Stimulated activated CD4-positive, alpha-beta T cell treated with anti-CD3 and anti-CD28 coated beads, Interleukin-1b, Interleukin-23, amount 100 ng/mL, for 1 hour (primary cell): ENCODE measurements at regions not wholly inside any gene's neighbourhood (a gene's known extent, or its start where the extent isn't known, plus 50 kb on each side); places are given as distances from the start of the nearest gene placed in this dataset.

Experiments
- DNase-seq, 2 donors: peaks; one replicate each; pipeline ENCODE4 v3.0.0-alpha.2; 2020; ENCODE audit warnings: low read depth in 2 of 2

DNA sequence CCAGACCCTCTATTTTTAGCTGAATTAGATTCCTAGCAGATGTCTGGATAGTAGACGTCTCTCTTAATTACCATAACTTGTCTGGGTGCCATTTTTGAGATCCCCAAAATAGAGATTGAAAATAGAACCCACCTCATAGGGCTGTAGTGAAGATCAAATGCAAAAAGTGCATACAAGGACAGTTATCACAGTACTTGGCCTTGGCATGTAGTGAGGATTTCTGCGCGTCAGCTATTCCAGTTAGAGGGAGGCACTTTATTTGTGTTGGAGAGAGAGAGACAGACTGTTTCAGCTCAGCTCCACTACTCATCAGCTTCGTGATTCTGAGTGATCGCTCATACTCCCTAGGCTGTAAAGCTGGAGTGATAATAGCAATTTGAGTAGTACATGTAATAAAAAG, 59.6 kb upstream of the CDH13 start:
- no peak for DNase-seq

DNA sequence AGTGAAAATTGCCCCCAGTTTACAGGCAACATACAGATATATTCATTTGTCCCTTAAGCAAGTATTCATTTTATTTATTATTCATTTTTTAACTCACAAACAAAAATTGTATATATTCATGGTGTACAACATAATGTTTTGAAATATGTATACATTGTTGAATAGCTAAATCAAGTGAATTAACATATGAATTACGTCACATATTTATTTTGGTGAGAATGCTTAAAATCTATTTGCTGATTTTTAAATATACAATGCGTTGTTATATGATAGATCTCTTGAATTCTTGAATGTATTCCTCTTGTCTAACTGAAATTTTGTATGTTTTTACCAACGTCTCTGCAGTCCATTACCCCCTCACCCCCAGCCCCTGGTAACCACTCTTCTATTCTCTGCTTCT, 63.4 kb upstream of the CDH13 start:
- no peak for DNase-seq

DNA sequence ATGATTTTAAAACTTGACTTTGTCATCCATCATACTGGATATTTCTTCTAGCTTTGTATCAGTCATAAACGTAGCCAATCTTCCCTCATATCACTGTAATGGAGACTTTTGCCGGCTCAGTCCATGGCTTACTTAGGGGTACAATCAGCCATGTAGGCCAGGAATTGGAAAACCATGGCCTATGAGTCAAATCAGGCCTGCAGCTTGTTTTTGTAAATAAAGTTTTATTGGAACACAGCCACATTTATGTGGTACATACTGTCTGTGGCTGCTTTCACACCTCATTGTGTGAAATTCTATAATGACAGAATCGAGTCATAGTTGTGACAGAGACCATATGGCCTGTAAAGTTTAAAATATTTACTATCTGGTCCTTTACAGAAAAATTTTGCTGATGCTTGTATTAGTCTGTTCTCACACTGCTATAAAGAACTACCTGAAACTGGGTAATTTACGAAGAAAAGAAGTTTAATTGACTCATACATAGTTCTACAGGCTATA, 64.5 kb upstream of the CDH13 start:
- DNase-seq = no peak

DNA sequence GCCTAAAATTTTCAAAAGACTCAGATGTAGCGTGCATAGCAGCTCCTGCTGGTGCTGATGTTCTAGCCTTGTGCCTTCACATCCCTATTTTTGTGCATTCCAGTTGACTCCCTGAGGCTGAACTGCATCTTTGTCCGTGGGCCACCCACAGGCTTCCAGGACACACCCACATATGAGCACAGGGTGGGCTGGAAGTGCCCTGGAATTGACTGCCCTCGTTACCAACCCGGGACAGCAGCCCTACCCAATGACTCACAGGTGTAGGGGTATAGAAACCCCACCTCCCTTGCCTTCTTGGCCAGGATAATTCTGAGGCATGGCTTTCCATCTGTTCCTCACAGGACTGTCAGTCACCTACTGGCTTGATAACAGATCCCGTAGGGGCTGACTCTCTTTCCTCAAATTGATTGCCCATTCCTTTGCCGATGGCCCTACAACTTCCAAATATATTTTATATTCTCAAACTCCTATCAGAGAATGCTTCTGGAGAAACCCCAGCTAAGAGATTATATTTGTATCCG, 65.9 kb upstream of the CDH13 start:
- no peak for DNase-seq

DNA sequence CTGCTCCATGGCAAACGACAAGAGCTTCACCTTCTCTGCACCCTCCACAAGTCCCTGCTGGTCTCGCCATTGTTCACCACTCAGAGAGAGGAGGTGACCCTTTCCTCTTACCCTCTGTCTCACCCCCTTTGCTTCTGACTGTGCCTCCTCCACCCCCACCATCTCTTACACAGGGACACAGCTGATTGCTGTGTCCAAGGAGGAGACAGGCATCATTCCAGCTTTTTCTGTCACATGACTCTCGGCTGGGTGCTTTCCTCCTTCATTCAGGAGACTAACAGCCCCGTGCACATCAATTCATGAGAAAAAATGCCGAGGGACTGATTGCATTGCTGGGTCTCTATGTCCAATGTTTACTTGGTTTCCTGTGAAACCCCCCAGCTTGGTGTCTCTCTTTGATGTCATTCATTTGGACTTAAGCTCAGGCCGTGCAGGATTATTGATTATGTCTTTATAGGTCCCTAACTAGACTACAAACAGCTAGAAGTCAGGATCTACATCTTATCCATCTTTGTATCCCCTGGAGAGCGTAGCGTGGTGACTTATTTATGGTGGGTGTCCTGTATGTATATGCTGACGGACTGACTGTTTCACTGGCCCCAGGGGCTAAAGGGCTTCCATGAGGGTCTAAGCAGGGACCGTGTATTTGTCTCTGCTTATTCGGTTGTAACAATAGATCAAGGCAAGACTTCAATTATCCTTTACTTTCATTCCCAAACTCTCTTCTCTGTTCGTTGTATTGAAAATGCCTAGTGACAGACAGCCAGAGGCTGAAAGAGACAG, 82.2 kb upstream of the CDH13 start:
- DNase-seq = no peak

DNA sequence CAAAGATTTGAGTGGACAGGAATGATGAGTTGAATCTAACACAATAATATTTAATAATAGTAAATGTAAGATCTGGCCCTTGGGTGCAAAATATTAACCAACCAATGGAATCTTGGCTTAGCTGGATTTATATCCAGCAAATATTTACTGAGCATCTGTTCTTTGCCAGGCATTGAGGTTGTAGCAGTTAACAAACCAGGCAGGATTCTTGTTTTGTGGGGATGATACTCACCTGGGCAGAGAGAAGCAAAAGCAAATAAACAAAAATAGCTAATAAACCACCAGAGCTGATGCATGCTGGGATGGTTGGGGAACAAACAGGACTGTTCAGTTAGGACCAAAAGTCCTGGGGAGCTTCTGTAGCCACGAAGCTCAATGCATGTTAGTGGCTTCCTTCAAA, 84.1 kb upstream of the CDH13 start:
- no peak for DNase-seq

DNA sequence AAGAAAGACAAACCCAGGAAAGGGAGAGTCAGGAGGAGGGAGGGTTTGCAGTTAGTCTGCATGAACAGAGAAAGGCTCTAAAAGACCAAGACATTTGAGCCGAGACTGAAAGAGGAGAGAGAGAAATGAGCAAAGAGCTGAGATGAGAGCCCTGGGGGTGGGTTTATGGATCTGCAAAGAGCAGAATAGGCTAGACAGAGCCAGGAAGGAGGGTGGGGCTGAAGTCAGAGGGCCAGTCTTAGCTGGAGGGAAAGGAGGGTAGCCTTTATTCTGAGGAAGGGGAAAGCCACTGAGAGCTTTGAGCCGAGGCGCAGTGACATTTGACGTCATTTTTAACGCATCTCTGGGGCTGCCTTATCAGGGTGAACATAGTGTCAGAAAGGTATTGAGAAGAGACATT, 85.7 kb upstream of the CDH13 start:
- DNase-seq = no peak

DNA sequence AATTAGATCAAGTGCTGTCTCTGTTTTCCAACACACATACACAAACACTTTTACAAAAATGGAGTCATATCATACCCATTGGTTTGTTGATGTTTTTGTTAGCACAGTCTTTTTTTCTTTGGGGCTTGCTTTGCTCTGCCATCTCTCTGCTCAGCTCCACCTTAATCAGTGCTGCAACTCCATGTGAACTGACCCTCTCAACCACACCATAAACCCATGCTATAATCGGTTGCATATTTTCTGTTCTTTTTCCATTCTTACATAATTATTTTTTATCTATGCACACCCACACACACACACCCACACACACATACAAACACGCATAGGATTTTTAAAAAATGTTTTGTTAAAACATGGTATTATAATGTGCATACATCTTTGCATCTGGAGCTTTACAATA, 91.0 kb upstream of the CDH13 start:
- DNase-seq = no peak

DNA sequence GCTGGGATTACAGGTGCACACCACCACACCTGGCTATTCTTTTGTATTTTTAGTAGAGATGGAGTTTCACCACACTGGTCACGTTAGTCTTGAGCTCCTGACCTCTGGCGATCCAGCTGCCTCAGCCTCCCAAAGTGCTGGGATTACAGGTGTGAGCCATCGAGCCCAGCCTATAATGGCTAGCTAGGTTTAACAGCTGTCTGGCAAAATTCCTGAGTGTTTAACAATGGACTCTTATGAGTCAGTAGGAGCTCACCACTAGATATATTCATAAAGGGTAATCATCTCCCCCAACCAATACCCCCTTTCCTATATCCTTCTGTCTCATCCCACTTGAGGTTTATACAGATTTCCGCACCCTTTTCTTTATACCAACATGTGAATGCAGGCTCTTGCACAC, 91.5 kb upstream of the CDH13 start:
- DNase-seq = no peak

DNA sequence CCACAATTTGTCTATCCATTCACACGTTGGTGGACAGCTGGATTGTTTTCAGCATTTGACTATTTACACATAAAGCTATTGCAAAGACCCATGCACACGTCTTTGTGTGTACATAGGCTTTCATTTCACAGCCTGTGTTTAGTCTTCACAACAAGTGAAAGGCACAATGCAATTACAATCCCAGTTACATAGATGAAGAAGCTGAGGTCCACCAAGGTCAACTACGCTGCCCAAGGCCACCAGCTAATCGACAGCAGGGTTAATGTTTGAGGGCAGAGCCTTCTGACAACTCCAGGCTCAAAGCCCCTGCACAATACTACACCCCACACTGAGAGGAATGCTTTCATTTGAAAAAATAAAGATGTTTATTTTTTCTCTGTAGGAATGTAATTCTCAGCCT, 93.6 kb upstream of the CDH13 start:
- DNase-seq = no peak

DNA sequence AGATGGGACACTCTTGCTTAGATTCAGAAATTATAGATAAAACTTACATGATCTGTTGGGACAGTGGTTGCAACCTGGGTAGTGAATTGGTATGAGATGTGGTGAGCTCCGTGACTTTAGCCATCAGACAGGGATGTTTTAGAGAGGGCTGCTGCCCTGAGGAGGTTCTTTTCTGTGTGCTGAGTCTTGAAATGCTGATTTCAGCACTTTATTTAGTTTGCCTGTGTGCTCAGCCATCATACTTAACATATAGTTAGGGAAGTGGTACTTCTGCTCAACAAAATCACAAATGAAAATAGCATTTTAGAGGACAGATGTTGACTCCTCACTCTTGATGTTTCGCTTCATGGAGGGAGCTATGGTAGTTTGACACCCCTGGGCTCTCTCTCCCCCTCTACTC, 95.9 kb upstream of the CDH13 start:
- no peak for DNase-seq

DNA sequence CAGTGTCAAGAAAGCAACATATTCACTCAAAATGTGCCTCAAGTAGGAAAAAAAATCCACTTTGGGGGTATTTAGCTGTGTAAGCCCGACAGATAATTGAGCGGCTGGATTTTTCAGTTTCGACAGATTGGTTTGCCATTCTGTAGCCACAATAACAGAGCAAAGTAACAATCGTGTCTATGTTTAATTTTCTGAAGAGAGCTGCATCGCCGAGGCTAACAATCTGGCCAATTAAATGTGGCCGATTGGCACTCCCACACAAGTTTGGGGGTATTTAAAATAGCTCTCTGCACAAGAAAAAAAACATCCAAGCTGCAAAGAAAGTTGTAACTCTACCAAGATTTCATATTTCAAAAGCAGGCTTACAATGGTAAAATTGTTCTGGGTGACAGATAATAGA, 99.7 kb upstream of the CDH13 start:
- DNase-seq = no peak

DNA sequence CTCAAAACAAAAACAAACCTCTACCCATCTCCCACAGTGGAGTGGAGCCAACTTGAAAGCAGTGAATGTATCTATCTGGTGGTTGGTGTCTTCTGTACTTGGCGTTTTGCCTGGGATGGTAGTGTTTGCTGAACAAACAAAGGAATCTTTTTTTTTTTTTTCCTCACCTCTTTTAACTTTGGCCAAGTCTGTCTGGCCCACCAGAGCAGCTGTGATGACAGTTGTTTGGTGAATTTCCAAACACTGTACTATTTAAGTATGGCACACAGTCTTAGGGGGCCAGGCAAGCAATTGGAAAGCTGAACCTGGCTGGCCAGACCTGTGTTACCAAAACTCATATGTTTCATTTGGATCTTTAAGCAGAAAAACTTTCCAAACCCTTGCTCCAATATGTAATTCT, 101.8 kb upstream of the CDH13 start:
- DNase-seq = no peak

DNA sequence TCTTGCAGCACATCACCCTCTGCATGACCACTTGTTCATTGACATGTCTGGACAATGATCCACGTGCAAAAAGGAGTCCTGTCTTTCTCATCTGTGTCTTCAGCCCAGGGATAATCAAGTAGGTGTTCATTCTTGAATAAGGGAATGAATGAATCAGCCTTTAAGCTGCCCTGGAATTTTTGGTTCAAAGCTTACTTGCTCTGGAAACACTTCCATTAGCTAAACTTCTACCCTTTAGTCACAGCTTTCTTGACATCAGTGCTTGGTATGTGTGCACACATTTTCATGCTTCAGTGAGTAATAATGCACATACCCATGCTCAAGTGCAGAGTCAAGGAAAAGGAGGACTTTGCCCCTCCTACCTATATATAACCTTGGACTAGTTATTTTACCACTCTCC, 103.0 kb upstream of the CDH13 start:
- DNase-seq = no peak

DNA sequence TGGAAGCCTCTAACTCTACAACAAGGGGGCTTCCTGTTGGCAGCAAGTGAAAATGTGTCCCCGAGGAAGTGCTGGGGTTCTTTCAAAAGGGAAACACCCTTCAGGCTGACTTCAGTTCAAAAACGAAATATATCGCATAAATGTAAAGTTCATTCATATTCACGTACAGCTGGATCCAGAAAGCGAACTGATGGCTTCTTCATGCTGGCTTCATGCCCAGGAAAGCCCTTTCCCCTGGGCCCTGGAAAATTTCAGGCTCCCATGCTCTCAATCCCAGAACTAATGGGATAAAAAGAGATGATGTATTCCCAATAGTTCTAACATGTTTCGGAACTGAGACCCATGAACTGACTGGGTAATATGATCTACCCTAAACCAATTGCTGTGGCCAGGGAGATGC, 104.7 kb upstream of the CDH13 start:
- DNase-seq = no peak

DNA sequence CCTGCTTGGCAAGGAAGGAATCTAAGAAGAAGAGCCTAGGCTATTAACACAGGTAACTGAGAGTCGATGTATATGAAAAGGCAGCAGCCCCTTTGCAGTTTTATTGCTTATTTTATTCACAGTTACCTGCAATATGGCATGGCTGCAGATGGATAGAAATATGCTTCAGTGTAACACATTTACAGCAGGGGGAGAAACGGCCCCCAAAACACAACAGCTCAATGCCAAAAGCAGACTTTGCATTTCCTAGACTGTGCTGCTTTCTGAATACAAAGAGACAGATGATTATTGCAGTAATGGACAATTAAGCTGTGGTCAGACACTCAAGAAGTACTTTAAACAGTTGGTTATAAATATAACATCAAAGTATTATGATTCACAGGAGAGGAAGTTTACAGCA, 108.0 kb upstream of the CDH13 start:
- no peak for DNase-seq

DNA sequence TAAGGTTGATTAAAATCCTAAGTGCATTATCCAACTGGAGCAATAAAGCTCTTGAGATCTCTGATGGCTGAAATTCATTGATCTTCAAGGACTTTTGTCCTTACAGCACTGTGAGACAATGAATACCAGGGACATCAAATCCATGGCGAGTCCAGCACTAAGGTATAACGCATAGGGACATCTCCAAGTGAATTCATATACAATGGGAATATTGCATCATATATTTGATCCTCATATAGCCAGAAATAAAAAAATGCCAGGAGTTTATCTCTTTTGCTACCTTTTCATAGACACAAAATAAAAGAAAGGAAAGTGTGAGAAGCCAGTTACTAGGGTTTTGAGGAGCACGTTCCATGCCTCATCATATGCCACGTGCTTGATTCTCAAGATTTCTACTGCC, 112.5 kb upstream of the CDH13 start:
- no peak for DNase-seq

DNA sequence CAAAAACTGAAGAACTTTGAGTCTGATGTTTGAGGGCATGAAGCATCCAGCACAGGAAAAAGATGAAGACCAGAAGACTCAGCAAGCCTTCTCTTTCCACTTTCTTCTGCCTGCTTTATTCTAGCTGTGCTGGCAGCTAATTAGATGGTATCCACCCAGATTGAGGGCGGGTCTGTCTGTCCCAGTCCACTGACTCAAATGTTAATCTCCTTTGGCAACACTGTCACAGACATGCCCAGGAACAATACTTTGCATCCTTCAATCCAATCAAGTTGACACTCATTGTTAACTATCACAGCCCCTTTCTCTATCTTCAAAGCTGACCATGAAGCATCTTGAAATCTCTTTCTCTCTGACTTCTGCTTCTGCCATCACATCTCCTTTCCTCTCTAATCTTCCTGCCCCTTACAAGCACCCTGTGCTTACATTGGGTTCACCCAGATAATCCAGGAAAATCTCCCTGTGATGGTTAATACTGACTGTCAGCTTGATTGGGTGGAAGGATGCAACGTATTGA, 115.9 kb upstream of the CDH13 start:
- no peak for DNase-seq

DNA sequence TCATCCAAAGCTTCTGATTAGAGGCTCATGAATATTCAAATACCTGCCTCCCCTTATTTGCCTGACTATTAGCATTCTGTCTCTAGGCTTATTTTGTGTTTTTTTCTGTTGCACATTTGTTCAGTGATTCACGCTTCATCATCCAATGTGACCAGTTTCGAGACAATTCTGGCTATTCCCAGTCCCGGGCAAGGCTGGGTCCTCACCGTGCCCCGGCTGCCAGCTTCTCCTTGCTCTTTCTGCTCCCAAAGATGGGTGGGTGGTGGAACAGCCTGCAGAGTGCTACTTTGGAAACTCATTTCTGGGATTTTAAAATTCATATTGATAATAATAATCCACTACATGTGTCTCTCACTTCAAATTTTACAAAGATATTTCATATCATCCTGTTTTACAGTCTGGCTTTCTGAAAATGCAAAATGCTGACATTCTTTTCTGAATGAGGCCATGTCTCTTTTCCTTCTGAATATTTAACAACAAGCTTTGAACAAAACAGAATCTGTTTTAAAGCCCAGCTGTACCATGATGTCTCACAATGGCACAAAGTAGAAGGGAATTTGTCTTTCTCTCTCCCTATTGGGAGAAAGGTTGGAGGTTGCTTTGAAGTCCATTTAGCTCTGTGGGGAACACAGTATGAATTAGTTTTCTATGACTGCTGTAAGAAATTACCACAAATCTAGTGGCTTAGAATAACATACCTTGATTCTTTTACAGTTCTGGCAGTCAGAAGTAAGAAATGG, 116.9 kb upstream of the CDH13 start:
- no peak for DNase-seq

DNA sequence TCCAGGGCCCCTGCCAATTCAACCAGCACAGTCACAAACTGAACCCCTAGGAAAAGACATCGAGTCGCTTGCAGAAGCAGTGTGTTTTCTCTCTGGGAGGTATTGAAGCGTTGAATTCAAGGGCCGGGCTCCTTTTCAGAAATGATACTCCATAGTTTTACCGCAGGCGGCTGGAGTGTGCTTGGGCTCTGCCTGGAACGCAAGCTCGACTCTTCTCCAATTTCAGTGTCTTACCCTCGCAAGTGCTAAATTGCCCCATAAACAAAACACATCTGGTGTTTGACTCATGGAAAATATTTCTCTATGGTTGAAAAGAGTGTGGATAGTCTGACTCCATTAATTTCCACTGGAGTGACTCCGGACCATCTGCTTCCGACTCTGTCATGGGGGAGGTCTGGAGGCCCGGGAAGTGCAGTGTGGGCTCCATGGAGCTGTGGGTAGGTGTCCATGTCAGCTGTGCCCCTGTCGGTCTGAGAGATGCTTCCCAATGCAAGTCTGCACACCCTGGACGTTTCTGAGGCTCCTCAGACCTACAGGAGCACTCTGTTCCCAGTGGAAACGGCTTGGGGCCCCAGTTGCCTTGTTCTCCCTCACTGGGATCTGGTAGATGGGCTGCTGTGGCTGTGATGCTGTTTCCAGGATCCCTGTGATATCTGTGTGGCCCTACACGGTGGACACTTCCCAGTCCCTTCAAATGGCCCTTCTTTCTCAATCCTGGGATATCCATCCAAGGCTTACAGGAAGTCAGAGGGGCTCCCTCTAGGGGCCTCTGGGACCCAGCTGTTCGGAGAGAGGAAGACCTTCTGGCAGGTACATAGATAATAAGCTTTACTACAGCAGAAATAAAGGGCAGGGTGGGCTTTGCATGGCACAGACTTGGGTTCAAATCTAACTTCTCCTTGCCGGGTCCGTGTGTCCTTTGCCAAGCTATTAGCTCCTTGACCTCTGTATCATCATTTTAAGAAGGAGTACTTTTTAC, 119.8 kb upstream of the CDH13 start:
- no peak for DNase-seq

DNA sequence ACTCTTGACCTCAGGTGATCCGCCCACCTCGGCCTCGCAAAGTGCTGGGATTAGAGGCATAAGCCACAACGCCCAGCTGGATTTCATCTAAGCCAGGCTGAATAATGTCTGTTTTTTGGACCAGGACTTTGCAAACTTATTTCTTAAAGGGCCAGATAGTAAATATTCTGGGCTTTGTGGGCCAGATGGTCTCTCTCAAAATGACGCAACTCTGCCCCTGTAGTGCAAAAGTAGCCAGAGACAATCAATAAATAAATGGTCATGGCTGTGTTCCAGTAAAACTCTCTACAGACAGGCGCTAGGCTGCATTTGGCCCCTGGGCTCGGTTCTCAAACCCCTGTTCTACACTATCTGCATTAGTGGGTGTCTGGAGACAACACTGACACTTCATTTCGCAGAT, 121.9 kb upstream of the CDH13 start:
- DNase-seq = no peak

DNA sequence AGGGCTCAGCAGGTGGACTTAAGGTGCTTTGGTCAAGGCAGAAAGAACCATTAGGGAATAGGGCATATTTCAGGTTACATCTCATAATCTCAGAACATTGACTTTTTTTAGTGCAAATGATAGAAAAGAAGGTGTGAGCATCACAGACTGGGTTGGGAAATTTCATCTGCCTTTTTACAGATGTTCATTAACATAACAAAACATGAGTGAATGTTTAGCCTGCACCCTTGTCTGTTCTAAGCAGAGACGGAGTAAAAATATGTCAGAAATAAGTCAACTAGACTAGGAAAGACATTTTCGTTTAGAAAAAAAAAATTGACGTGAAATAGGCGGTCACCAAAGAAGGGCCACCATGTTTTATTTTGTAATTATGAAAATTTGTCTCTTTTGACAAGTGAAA, 127.5 kb upstream of the CDH13 start:
- DNase-seq = no peak
